Liver (tissue), 2 donors: ENCODE measurements at regions not wholly inside any gene's neighbourhood (a gene's known extent, or its start where the extent isn't known, plus 50 kb on each side); places are given as distances from the start of the nearest gene placed in this dataset.

ENCODE experiments used
- CTCF ChIP-seq: fragments of 150-350 bp; IDR thresholded peaks from 2 replicates; pipeline ENCODE4 v1.5.1; 2017; ENCODE audit warnings: improper control_type of control experiment, low read depth, low read length; ENCODE audit not compliant: missing input control
- ZBTB33 ChIP-seq: IDR thresholded peaks from 2 replicates; pipeline ENCODE4 v1.6.1; 2016; ENCODE audit warnings: antibody characterized with exemption
- donor health status: healthy.

- TF ChIP-seq ZBTB33 (no peak), CTCF (no peak)
Measured at GRCh38 chr5:2631758-2632157, 119.7 kb downstream of the IRX2 start.
